ENCODE measurements at regions not wholly inside any gene's neighbourhood (a gene's known extent, or its start where the extent isn't known, plus 50 kb on each side); places are given as distances from the start of the nearest gene placed in this dataset.
"Not testable (repeated sequence)": the region's sequence is repeated elsewhere in the genome, so short reads cannot be mapped to it uniquely, and the experiment has no call there.

GRCh38 chr16:29310852-29311314 lies 95.6 kb downstream of the NPIPB11 start:
- Histone ChIP-seq H3K9me3 (no peaks in the 10 kb centered on the region), H3K4me1 (no peaks in the 10 kb centered on the region), H3K36me3 (replicated peaks) (no peaks in the 10 kb centered on the region), H3K4me3 (no peak overlapping the region), H3K27me3 (ENCODE audit: low read depth) (no peaks in the 10 kb centered on the region)
- DNase-seq (ENCODE audit: low spot score in 2 of 2): no peak
- in situ Hi-C loops (cut with MboI; ENCODE audit: low sequenced_read_pairs): no loop called here

- in situ Hi-C loops (cut with MboI; ENCODE audit: low sequenced_read_pairs); H3K27me3 ChIP-seq (ENCODE audit: low read depth): not testable (repeated sequence)
These were observed 96.3 kb downstream of the NPIPB11 start for GRCh38 chr16:29310243-29310642.

GRCh38 chr16:29309601-29310000 lies 96.9 kb downstream of the NPIPB11 start:
- in situ Hi-C loops (cut with MboI; ENCODE audit: low sequenced_read_pairs); H3K4me1 ChIP-seq; H3K9me3 ChIP-seq; DNase-seq (ENCODE audit: low spot score in 2 of 2); H3K36me3 ChIP-seq (replicated peaks); H3K4me3 ChIP-seq; H3K27me3 ChIP-seq (ENCODE audit: low read depth): not testable (repeated sequence)

More at GRCh38 chr16:29310243-29310642, 96.3 kb downstream of the NPIPB11 start:
- H3K4me1 ChIP-seq; H3K9me3 ChIP-seq; H3K4me3 ChIP-seq; DNase-seq (ENCODE audit: low spot score in 2 of 2); H3K36me3 ChIP-seq (replicated peaks): not testable (repeated sequence)

- H3K27me3 ChIP-seq (ENCODE audit: low read depth): no peaks in the 10 kb centered on the region
- H3K36me3 ChIP-seq (replicated peaks): no peaks in the 10 kb centered on the region
- in situ Hi-C loops (cut with MboI; ENCODE audit: low sequenced_read_pairs): no loop called here
- no peaks in the 10 kb centered on the region for H3K9me3 ChIP-seq
- no peak for DNase-seq (ENCODE audit: low spot score in 2 of 2)
- H3K4me1 ChIP-seq: no peaks in the 10 kb centered on the region
- no peak overlapping the region for H3K4me3 ChIP-seq
These were observed 97.6 kb downstream of the NPIPB11 start for GRCh38 chr16:29308644-29309546.

GRCh38 chr16:29307598-29308507 lies 98.7 kb downstream of the NPIPB11 start:
- H3K4me1 ChIP-seq: no peaks in the 10 kb centered on the region
- no peak for DNase-seq (ENCODE audit: low spot score in 2 of 2)
- in situ Hi-C loops (cut with MboI; ENCODE audit: low sequenced_read_pairs): no loop called here

GRCh38 chr16:29306943-29307597 lies 99.4 kb downstream of the NPIPB11 start:
- Histone ChIP-seq H3K36me3 (replicated peaks) (no peaks in the 10 kb centered on the region), H3K9me3 (no peaks in the 10 kb centered on the region), H3K4me3 (no peak overlapping the region), H3K27me3 (ENCODE audit: low read depth) (no peaks in the 10 kb centered on the region), H3K4me1 (no peaks in the 10 kb centered on the region)
- DNase-seq (ENCODE audit: low spot score in 2 of 2): no peak
- in situ Hi-C loops (cut with MboI; ENCODE audit: low sequenced_read_pairs): no loop called here

More at GRCh38 chr16:29307598-29308507, 98.7 kb downstream of the NPIPB11 start:
- Histone ChIP-seq H3K27me3 (ENCODE audit: low read depth) (no peaks in the 10 kb centered on the region), H3K4me3 (no peak overlapping the region), H3K36me3 (replicated peaks) (no peaks in the 10 kb centered on the region), H3K9me3 (no peaks in the 10 kb centered on the region)

- no peaks in the 10 kb centered on the region for H3K4me1 ChIP-seq
- no peaks in the 10 kb centered on the region for H3K27me3 ChIP-seq (ENCODE audit: low read depth)
- no peaks in the 10 kb centered on the region for H3K36me3 ChIP-seq (replicated peaks)
- in situ Hi-C loops (cut with MboI; ENCODE audit: low sequenced_read_pairs): no loop called here
- no peak overlapping the region for H3K4me3 ChIP-seq
- no peak for DNase-seq (ENCODE audit: low spot score in 2 of 2)
- H3K9me3 ChIP-seq: no peaks in the 10 kb centered on the region
These were observed 100.3 kb downstream of the NPIPB11 start for GRCh38 chr16:29306201-29306600.

- H3K4me1 ChIP-seq; in situ Hi-C loops (cut with MboI; ENCODE audit: low sequenced_read_pairs): not testable (repeated sequence)
These were observed 101.5 kb downstream of the NPIPB11 start for GRCh38 chr16:29305018-29305417.

GRCh38 chr16:29304251-29304650 lies 102.3 kb downstream of the NPIPB11 start:
- DNase-seq (ENCODE audit: low spot score in 2 of 2): no peak
- Histone ChIP-seq H3K27me3 (ENCODE audit: low read depth) (0 out of 2 replicates have a peak, but pooled peaks cover 3% of the 10 kb centered on the region), H3K9me3 (no peaks in the 10 kb centered on the region), H3K4me1 (no peaks in the 10 kb centered on the region), H3K36me3 (replicated peaks) (no peaks in the 10 kb centered on the region), H3K4me3 (no peak overlapping the region)
- in situ Hi-C loops (cut with MboI; ENCODE audit: low sequenced_read_pairs): no loop called here

More at GRCh38 chr16:29305018-29305417, 101.5 kb downstream of the NPIPB11 start:
- not testable (repeated sequence) for H3K9me3 ChIP-seq; H3K27me3 ChIP-seq (ENCODE audit: low read depth); H3K36me3 ChIP-seq (replicated peaks); H3K4me3 ChIP-seq; DNase-seq (ENCODE audit: low spot score in 2 of 2)

- 0 out of 2 replicates have a peak, but pooled peaks cover 3% of the 10 kb centered on the region for H3K27me3 ChIP-seq (ENCODE audit: low read depth)
- H3K4me1 ChIP-seq: no peaks in the 10 kb centered on the region
- in situ Hi-C loops (cut with MboI; ENCODE audit: low sequenced_read_pairs): no loop called here
- no peaks in the 10 kb centered on the region for H3K9me3 ChIP-seq
- H3K4me3 ChIP-seq: no peak overlapping the region
- no peaks in the 10 kb centered on the region for H3K36me3 ChIP-seq (replicated peaks)
- DNase-seq (ENCODE audit: low spot score in 2 of 2): no peak
These were observed 103.0 kb downstream of the NPIPB11 start for GRCh38 chr16:29303520-29303919.

- 0 out of 2 replicates have a peak, but pooled peaks cover 3% of the 10 kb centered on the region for H3K27me3 ChIP-seq (ENCODE audit: low read depth)
- no peaks in the 10 kb centered on the region for H3K4me1 ChIP-seq
- no peak overlapping the region for H3K4me3 ChIP-seq
- no peaks in the 10 kb centered on the region for H3K9me3 ChIP-seq
- DNase-seq (ENCODE audit: low spot score in 2 of 2): no peak
- no peaks in the 10 kb centered on the region for H3K36me3 ChIP-seq (replicated peaks)
- in situ Hi-C loops (cut with MboI; ENCODE audit: low sequenced_read_pairs): no loop called here
These were observed 103.5 kb downstream of the NPIPB11 start for GRCh38 chr16:29302976-29303375.

- H3K4me3 ChIP-seq; H3K27me3 ChIP-seq (ENCODE audit: low read depth); H3K9me3 ChIP-seq; DNase-seq (ENCODE audit: low spot score in 2 of 2); in situ Hi-C loops (cut with MboI; ENCODE audit: low sequenced_read_pairs); H3K4me1 ChIP-seq; H3K36me3 ChIP-seq (replicated peaks): not testable (repeated sequence)
These were observed 104.1 kb downstream of the NPIPB11 start for GRCh38 chr16:29302433-29302832.

GRCh38 chr16:29301662-29302285 lies 104.7 kb downstream of the NPIPB11 start:
- H3K4me3 ChIP-seq; H3K4me1 ChIP-seq; H3K27me3 ChIP-seq (ENCODE audit: low read depth); in situ Hi-C loops (cut with MboI; ENCODE audit: low sequenced_read_pairs); DNase-seq (ENCODE audit: low spot score in 2 of 2); H3K9me3 ChIP-seq; H3K36me3 ChIP-seq (replicated peaks): not testable (repeated sequence)
